H9 (cell line): ENCODE measurements at regions not wholly inside any gene's neighbourhood (a gene's known extent, or its start where the extent isn't known, plus 50 kb on each side); places are given as distances from the start of the nearest gene placed in this dataset.

Experiments used
- DNase-seq: peaks from one replicate; pipeline ENCODE4 v3.0.0-alpha.2; 2017
- H2AFZ ChIP-seq: one replicate; pipeline ENCODE4 v1.6.1; 2013; ENCODE audit warnings: mild to moderate bottlenecking, low read length, control low read depth, moderate library complexity
- H2AK5ac ChIP-seq: 2 replicates; pipeline ENCODE4 v1.6.1; 2013; ENCODE audit warnings: low read length, control low read depth, mixed read lengths; ENCODE audit not compliant: insufficient read length
- H2BK120ac ChIP-seq: one replicate; pipeline ENCODE4 v1.6.1; 2013; ENCODE audit warnings: low read depth, mild to moderate bottlenecking, low read length, control low read depth, inconsistent platforms; ENCODE audit not compliant: poor library complexity, severe bottlenecking
- H2BK12ac ChIP-seq: 2 replicates; pipeline ENCODE4 v1.6.1; 2013; ENCODE audit warnings: low read length, control low read depth, mixed read lengths, low read depth; ENCODE audit not compliant: insufficient read length
- H2BK15ac ChIP-seq: 2 replicates; pipeline ENCODE4 v1.6.1; 2013; ENCODE audit warnings: low read depth, low read length, control low read depth
- H2BK20ac ChIP-seq: one replicate; pipeline ENCODE4 v1.6.1; 2013; ENCODE audit warnings: low read depth, mild to moderate bottlenecking, low read length, control low read depth, inconsistent platforms; ENCODE audit not compliant: poor library complexity, severe bottlenecking
- H2BK5ac ChIP-seq: 2 replicates; pipeline ENCODE4 v1.6.1; 2013; ENCODE audit warnings: low read length, control low read depth, mixed read lengths; ENCODE audit not compliant: insufficient read length
- H3K14ac ChIP-seq: 2 replicates; pipeline ENCODE4 v1.6.1; 2013; ENCODE audit warnings: low read length, control low read depth; ENCODE audit not compliant: insufficient read depth
- H3K18ac ChIP-seq: 2 replicates; pipeline ENCODE4 v1.6.1; 2013; ENCODE audit warnings: low read depth, mild to moderate bottlenecking, mixed read lengths, low read length, control low read depth; ENCODE audit not compliant: insufficient read length
- H3K23ac ChIP-seq: 2 replicates; pipeline ENCODE4 v1.6.1; 2013; ENCODE audit warnings: low read length, control low read depth, mixed read lengths, low read depth; ENCODE audit not compliant: insufficient read length
- H3K23me2 ChIP-seq: 2 replicates; pipeline ENCODE4 v1.6.1; 2013; ENCODE audit warnings: low read depth, mild to moderate bottlenecking, mixed read lengths, low read length, control low read depth; ENCODE audit not compliant: insufficient read length, poor library complexity, severe bottlenecking
- H3K27ac ChIP-seq: 2 replicates; pipeline ENCODE4 v1.5.1; 2013; ENCODE audit warnings: low read length, control low read depth, mixed read lengths, low read depth; ENCODE audit not compliant: insufficient read length
- H3K27me3 ChIP-seq: 2 replicates; pipeline ENCODE4 v1.6.1; 2013; ENCODE audit warnings: low read length, control low read depth, inconsistent platforms; ENCODE audit not compliant: insufficient read depth
- H3K4ac ChIP-seq: 2 replicates; pipeline ENCODE4 v1.6.1; 2013; ENCODE audit warnings: low read depth, mild to moderate bottlenecking, control low read depth, inconsistent platforms, low read length, moderate library complexity
- H3K4me1 ChIP-seq: 2 replicates; pipeline ENCODE4 v1.6.1; 2013; ENCODE audit warnings: low read length, control low read depth, inconsistent platforms; ENCODE audit not compliant: insufficient read depth
- H3K4me2 ChIP-seq: 2 replicates; pipeline ENCODE4 v1.6.1; 2013; ENCODE audit warnings: low read length, control low read depth, mixed read lengths; ENCODE audit not compliant: insufficient read length, insufficient read depth
- H3K56ac ChIP-seq: 2 replicates; pipeline ENCODE4 v1.6.1; 2013; ENCODE audit warnings: low read depth, mild to moderate bottlenecking, mixed read lengths, low read length, control low read depth; ENCODE audit not compliant: insufficient read length
- H3K79me1 ChIP-seq: 2 replicates; pipeline ENCODE4 v1.6.1; 2013; ENCODE audit warnings: low read depth, mild to moderate bottlenecking, moderate library complexity, low read length, control low read depth, inconsistent platforms; ENCODE audit not compliant: insufficient read depth, poor library complexity, severe bottlenecking
- H3K79me2 ChIP-seq: 2 replicates; pipeline ENCODE4 v1.6.1; 2013; ENCODE audit warnings: low read length, control low read depth, inconsistent platforms; ENCODE audit not compliant: insufficient read depth
- H3K9ac ChIP-seq: 2 replicates; pipeline ENCODE4 v1.6.1; 2013; ENCODE audit warnings: low read length, control low read depth, mixed read lengths; ENCODE audit not compliant: insufficient read length; ENCODE audit errors: extremely low read depth
- H3K9me3 ChIP-seq: one replicate; pipeline ENCODE4 v1.6.1; 2013; ENCODE audit warnings: low read depth, low read length, inconsistent platforms; ENCODE audit not compliant: control insufficient read depth
- H3T11ph ChIP-seq: one replicate; pipeline ENCODE4 v1.6.1; 2013; ENCODE audit warnings: mild to moderate bottlenecking, low read length, control low read depth, inconsistent platforms
- H4K20me1 ChIP-seq: one replicate; pipeline ENCODE4 v1.6.1; 2013; ENCODE audit not compliant: control insufficient read depth, insufficient read length, insufficient read depth
- H4K5ac ChIP-seq: 2 replicates; pipeline ENCODE4 v1.6.1; 2013; ENCODE audit warnings: low read depth, mild to moderate bottlenecking, mixed read lengths, low read length, control low read depth; ENCODE audit not compliant: insufficient read length
- H4K8ac ChIP-seq: replicated peaks from 2 replicates; pipeline ENCODE4 v1.6.1; 2013; ENCODE audit warnings: low read length, control low read depth, mixed read lengths, low read depth; ENCODE audit not compliant: insufficient read length
- H4K91ac ChIP-seq: 2 replicates; pipeline ENCODE4 v1.6.1; 2013; ENCODE audit warnings: low read depth, mild to moderate bottlenecking, moderate library complexity, mixed read lengths, low read length, control low read depth; ENCODE audit not compliant: insufficient read length
- H3K27ac Mint-ChIP-seq, 3 experiments: 2 replicates in 2 of 3; 3 replicates in 1 of 3; pipeline ENCODE4 v1.8.0; 2020 to 2021; ENCODE audit warnings: mixed read lengths in 3 of 3, mild to moderate bottlenecking in 1 of 3, moderate library complexity in 1 of 3
- H3K27me3 Mint-ChIP-seq: 2 replicates; pipeline ENCODE4 v1.8.0; 2021; ENCODE audit warnings: low read depth, mild to moderate bottlenecking, moderate library complexity, mixed read lengths
- H3K36me3 Mint-ChIP-seq, 3 experiments: 2 replicates in 2 of 3; 3 replicates in 1 of 3; pipeline ENCODE4 v1.8.0; 2020 to 2021; ENCODE audit warnings: low read depth in 3 of 3, mixed read lengths in 3 of 3; ENCODE audit not compliant: insufficient read depth in 1 of 3
- H3K4me1 Mint-ChIP-seq, 2 experiments: 2 replicates each; pipeline ENCODE4 v1.8.0; 2020; ENCODE audit warnings: mixed read lengths in 2 of 2
- H3K4me3 Mint-ChIP-seq, 2 experiments: 2 replicates in 1 of 2; 3 replicates in 1 of 2; pipeline ENCODE4 v1.8.0; 2020 to 2021; ENCODE audit warnings: mild to moderate bottlenecking in 2 of 2, mixed read lengths in 2 of 2, moderate library complexity in 1 of 2
- H3K9me3 Mint-ChIP-seq, 2 experiments: 2 replicates in 1 of 2; 3 replicates in 1 of 2; pipeline ENCODE4 v1.8.0; 2020; ENCODE audit warnings: mild to moderate bottlenecking in 2 of 2, mixed read lengths in 2 of 2, moderate library complexity in 1 of 2
- WGBS: extraction: QIAGEN DNeasy Blood & Tissue Kit; methylation state at CpG from one replicate; pipeline ENCODE4 v1.1.7; 2013; ENCODE audit warnings: missing lambda C conversion rate, low lambda C conversion rate, mixed read lengths; ENCODE audit not compliant: insufficient read length; ENCODE audit errors: extremely low coverage; 5-methylcytosine and 5-hydroxymethylcytosine counted together
- TF ChIP-seq, protein P1 (sequence below): fragments of 200-600 bp; sonication (generic); conservative IDR thresholded peaks from 3 replicates; pipeline ENCODE4 v1.8.0; 2021; ENCODE audit warnings: antibody characterized with exemption, mild to moderate bottlenecking

DNA sequence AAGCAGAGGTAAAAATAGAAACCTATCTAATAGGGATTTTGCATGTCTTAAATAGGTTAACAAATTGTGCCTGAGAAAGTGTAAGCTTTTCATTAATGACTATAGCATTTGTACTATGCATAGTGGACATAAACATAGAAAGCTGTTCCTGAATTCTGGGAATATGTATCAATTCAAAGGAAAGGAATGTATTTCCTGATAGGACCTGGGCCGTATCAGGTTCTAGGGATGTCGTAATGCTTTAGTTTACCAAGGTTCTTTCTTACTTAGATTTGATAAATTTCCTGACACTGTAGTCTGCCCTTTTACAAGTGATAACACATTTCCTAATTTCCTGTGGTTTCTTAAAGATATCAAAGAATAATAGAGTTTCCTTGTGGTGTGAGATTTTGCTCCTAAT, 191.3 kb downstream of the CDH7 start:
- Histone ChIP-seq H2BK5ac (no peak overlapping the region), H3K4ac (no peak overlapping the region), H3K4me2 (no peak overlapping the region), H3K23me2 (no peaks in the 10 kb centered on the region), H3K27me3 (no peaks in the 10 kb centered on the region), H3K27ac (no peak overlapping the region), H3K4me1 (peaks cover 15% of the 10 kb centered on the region; the same call in 1 of the 2 replicates), H2BK120ac (no peak overlapping the region), H2BK12ac (no peak overlapping the region), H3K9ac (no peak overlapping the region), H4K20me1 (no peaks in the 10 kb centered on the region), H3K14ac (no peak overlapping the region), H4K91ac (no peak overlapping the region), H4K8ac (no peak overlapping the region), H2AK5ac (no peak overlapping the region), H4K5ac (no peak overlapping the region), H3K79me1 (no peaks in the 10 kb centered on the region), H3K23ac (no peak overlapping the region), H3K79me2 (no peaks in the 10 kb centered on the region), H3K56ac (no peak overlapping the region), H2AFZ (no peak overlapping the region), H3K18ac (no peak overlapping the region), H2BK20ac (no peak overlapping the region), H2BK15ac (no peak overlapping the region), H3T11ph (no peak overlapping the region), H3K9me3 (no peaks in the 10 kb centered on the region)
- no peak for DNase-seq
- peaks cover 19 to 36% of the 10 kb centered on the region in 2 experiments for H3K4me1 Mint-ChIP-seq
- H3K36me3 Mint-ChIP-seq, result no peaks in the 10 kb centered on the region
- no peak overlapping the region for H3K4me3 Mint-ChIP-seq
- peaks cover 3% of the 10 kb centered on the region; the same call in 1 of the 2 replicates for H3K27me3 Mint-ChIP-seq
- H3K27ac Mint-ChIP-seq, result peak overlapping the region in 1 of 3 experiments; percentile 46; a peak in 1 of 7 replicates
- TF ChIP-seq, protein P1, sequence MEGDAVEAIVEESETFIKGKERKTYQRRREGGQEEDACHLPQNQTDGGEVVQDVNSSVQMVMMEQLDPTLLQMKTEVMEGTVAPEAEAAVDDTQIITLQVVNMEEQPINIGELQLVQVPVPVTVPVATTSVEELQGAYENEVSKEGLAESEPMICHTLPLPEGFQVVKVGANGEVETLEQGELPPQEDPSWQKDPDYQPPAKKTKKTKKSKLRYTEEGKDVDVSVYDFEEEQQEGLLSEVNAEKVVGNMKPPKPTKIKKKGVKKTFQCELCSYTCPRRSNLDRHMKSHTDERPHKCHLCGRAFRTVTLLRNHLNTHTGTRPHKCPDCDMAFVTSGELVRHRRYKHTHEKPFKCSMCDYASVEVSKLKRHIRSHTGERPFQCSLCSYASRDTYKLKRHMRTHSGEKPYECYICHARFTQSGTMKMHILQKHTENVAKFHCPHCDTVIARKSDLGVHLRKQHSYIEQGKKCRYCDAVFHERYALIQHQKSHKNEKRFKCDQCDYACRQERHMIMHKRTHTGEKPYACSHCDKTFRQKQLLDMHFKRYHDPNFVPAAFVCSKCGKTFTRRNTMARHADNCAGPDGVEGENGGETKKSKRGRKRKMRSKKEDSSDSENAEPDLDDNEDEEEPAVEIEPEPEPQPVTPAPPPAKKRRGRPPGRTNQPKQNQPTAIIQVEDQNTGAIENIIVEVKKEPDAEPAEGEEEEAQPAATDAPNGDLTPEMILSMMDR, result no peak
- no peaks in the 10 kb centered on the region for H3K9me3 Mint-ChIP-seq
- WGBS, result no CpG with 5 or more reads among the region's 2 CpGs
